ENCODE measurements at regions not wholly inside any gene's neighbourhood (a gene's known extent, or its start where the extent isn't known, plus 50 kb on each side); places are given as distances from the start of the nearest gene placed in this dataset.
"Not testable (repeated sequence)": the region's sequence is repeated elsewhere in the genome, so short reads cannot be mapped to it uniquely, and the experiment has no call there.

DNA sequence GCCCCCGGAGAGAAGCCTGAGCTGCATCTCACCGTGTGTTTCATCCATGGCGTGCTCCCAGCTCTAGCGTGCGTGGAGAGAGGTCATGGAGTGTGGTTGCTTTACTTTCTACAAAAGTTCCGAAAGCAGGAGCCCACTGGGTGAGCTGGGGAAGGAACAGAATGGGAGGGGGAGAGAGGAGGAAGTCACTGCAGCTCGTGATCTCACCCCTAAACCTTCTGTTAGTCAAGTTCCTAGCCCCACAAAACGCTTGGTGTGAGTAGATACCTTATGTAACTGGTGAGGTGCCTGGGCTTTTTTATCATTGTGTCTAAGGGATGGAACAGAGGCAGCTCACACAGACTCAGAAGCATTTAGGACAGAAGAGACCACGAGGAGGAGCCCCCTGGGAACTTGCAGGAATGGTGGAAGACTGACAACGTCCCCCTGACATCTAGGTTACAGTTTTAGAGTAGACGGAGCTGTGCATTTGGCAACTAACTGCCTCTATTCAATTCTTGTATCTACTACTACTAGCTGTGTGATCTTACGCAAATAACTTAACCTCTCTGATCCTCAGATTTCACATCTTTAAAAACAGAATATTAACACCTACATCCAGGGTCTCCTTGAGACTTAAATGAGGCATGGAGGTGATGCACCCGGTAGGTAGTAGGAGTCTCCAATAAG, 123.3 kb downstream of the ARL4C start:
- no peak for DNase-seq

GRCh38 chr2:234373060-234373459, 123.8 kb downstream of the ARL4C start:
- no peak for DNase-seq

DNA sequence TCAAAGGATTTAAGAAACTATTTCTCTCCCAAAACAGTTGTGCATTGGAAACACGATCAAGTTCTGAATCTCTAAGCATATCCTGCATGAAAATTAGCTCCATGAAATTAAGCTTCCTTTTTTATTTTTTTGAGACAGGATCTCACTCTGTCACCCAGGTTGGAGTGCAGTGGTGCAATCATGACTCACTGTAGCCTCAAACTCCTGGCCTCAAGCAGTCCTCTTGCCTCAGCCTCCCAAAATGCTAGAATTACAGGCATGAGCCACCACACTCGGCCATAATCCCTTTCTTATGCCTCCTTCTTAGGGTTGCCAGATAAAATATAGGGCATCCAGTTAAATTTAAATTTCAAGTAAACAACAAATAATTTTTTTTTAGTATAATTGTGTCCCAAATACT, 124.4 kb downstream of the ARL4C start:
- no peak for DNase-seq

DNA sequence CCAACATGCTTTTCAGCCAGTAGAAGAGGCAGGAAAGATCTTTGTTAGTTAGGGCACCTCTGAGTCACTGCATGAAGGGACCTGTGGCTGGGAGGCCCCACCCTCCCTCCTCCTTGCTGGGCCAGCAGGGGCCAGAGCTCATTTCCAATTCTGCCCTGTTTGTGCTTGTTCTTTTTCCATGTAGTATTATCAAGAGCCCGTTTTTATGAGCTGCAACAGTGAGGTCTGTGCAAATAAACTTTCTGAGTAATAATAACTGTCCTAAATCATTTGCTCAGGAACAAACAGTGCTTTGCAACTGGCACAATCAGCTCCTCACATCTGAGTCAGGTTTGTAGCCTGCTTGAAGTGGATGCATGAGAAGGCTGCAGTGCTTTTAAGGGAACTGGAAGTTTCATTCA, 128.0 kb downstream of the ARL4C start:
- DNase-seq: no peak

- DNase-seq: no peak
Measured at GRCh38 chr2:234366891-234367290, 130.0 kb downstream of the ARL4C start.

GRCh38 chr2:234364661-234365060, 132.2 kb downstream of the ARL4C start:
- no peak for DNase-seq

GRCh38 chr2:234363647-234364294, 133.1 kb downstream of the ARL4C start:
- no peak for DNase-seq

DNA sequence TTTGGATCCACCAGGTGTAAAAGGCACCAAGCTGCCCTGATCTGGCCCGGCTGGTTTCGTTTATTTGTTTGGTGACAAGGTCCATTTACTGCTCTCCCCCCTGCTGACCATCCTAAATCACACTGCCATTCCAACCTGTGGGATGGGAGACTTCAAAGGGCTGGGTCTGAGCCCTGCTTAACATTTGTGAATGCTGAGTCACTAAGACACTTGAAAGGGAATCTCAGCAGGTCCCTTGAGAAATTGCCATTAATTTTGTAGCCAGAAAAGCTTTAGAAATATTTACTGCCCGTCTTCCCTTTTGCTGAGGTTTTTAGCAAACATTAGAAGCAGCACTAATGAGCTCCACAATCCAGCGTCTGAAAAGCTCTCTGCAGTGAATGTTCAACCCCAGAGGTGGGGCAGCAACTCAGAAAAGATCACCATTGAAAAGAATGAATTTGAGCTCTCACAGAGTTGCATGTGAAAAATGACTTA, 133.8 kb downstream of the ARL4C start:
- DNase-seq: no peak

DNA sequence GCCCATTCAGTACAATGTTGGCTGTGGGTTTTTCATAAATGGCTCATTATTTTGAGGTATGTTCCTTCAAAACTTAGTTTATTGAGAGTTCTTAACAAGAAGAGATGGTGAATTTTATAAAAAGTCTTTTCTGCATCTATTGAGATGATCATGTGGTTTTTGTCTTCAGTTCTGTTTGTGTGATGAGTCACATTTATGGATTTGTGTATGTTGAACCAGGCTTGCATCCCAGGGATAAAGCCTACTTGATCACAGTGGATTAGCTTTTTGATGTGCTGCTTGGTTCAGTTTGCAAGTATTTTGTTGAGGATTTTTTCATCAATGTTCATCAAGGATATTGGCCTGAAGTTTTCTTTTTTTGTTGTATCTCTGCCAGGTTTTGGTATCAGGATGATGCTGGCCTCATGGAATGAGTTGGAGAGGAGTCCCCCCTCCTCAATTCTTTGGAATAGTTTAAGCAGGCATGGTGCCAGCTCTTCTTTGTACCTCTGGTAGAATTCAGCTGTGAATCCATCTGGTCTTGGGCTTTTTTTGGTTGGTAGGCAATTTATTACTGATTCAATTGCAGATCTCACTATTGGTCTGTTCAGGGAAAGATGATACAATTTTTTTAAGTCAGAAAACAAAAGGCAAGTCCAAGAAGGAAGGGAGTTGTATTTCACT, 136.4 kb downstream of the ARL4C start:
- DNase-seq: not testable (repeated sequence)

GRCh38 chr2:234357666-234358065, 139.2 kb downstream of the ARL4C start:
- DNase-seq: no peak

DNA sequence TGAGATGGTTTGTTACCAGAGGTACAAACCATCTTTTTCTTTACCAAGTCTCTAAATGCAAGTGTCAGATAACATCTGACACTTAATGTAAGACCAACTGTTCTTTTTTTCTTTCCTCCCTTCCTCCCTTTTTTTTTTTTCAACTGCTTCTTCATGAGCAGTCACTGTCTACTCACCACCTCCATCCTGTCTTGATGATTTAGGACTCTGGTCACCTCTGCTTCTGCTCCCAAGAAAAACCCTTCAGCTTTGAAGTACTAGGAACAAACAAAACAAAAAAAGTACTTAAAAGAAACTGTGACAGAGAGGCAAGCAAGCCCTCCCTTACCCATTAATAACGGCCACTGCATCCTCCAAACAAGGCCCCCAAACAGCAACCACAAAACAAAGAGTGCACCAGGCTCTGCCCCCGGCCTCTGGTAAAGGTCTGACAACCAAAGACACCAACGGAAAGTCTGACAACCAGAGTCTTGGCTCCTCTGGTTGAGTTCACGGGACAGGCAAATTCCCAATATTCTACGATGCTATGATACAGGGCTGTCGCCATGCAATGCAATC, 141.0 kb downstream of the ARL4C start:
- no peak for DNase-seq

GRCh38 chr2:234355021-234355720, 141.7 kb downstream of the ARL4C start:
- DNase-seq: no peak

DNA sequence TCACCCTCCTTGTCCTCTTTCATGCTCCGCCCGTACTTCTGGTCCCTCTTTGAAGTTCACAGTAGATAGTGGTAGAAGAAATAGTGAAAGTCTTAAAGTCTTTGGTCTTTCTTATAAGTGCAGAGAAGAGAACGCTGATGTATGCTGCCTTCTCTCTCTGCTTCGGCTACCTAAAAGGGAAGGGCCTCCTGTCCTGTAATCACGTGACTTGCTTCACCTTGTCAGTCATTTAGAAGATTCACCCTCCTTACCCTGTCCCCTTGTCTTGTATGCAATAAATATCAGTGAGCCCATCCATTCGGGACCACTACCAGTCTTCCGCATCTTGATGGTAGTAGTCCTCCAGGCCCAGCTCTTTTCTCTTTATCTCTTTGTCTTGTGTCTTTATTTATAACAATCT, 144.6 kb downstream of the ARL4C start:
- DNase-seq: no peak

GRCh38 chr2:234351866-234352265, 145.0 kb downstream of the ARL4C start:
- DNase-seq: not testable (repeated sequence)

DNA sequence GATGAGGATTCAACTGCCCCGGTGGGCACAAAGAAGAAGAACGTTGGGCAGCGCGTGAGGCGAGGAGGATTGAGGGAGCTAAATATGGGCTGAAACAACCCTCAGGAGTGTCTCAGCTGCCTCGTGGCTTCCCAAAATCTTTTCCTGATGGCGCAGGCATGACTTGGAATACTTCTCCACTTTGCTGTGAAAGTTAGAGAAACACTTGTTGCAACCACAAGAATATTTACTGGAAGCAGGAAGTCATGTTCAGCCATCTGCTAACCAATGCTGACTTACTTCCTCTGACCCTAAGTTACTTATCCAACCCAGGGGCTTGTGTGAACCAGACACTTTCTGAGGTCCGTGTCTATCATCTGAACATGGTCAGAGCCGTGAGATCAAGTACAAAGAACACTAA, 148.8 kb downstream of the ARL4C start:
- DNase-seq: no peak

- DNase-seq: no peak
Measured at GRCh38 chr2:234345921-234346320, 151.0 kb downstream of the ARL4C start.

- no peak for DNase-seq
Measured at GRCh38 chr2:234344012-234344411, 152.9 kb downstream of the ARL4C start.

DNA sequence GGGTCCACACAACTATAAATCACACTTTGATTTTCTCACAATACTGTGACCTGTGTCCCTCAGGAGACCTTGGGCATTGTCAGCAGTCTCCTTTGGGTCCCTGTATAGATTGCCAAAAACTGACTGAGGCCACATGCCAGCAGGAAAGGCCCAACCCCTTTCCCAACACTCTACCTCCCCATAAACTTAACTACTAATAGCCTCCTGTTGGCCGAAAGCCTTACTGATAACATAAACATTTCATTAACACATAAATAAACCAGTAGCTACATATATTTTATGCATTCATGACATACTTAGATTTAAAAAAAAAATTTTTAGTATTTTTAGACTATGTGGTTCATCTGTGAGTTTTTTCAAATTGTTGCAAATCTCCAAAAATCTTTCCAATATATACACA, 153.5 kb downstream of the ARL4C start:
- DNase-seq: no peak

- DNase-seq: no peak
Measured at GRCh38 chr2:234341306-234341985, 155.4 kb downstream of the ARL4C start.

DNA sequence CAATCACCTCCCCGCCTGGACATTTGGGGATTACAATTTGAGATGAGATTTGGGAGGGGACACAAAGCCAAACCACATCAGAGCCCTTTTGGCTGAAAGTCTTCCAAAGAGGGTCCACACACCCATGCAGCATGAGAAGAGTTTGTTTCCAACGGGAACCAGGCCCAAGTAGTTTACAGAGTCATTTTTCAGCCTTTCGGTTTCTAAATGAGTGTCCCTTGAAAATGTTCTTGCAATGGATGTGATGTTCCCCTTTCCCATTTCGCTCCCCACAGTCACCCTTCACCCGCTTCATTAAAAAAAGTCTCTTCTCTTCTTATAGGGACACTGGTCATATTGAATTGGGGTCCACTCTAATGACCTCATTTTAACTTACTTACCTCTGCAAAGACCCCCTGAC, 157.4 kb downstream of the ARL4C start:
- DNase-seq: no peak

GRCh38 chr2:234339011-234339410, 157.9 kb downstream of the ARL4C start:
- no peak for DNase-seq

DNA sequence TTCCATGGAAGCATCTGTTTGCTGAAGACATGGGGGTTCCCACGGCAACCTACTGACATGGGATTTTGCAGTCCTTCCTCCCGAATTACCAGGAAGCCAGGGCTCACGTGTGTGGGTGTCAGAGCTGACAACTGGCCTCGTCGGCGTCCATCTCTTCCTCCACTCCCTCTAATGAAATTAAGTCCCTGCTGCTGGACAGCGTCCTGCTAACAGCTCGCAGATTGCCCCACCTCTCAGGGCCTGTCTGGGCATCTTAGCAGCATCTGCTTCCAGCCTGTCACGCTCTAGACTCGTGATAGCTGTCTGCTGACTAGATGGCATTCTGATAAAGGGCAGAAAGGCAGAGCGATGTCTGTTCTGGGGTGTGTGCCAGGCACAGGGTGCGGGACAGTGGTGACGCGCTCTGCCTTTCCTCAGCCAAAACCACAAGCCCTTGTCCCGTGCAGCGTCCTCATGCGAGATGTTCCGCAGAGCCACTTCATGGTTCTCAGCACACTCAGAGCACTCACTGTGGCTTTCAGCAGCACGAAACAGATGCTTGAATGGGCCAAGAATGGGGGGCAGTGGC, 161.1 kb downstream of the ARL4C start:
- DNase-seq: no peak

All from NCI-H1417 treated with DMSO at 0.1 percent for 48 hours (cell line).